ENCODE measurements at regions not wholly inside any gene's neighbourhood (a gene's known extent, or its start where the extent isn't known, plus 50 kb on each side); places are given as distances from the start of the nearest gene placed in this dataset.

- no peaks in the 10 kb centered on the region for H3K79me2 ChIP-seq (ENCODE audit: insufficient read depth, low read length)
- ChIA-PET CTCF (ENCODE audit: low intra/inter-chr PET ratio, low total read pairs) (no interaction called here), POLR2A (no interaction called here)
- no peaks in the 10 kb centered on the region for H3K27me3 ChIP-seq (ENCODE audit: control insufficient read depth in 1 of 2, insufficient read depth in 2 of 2, low read length in 2 of 2)
- 3% methylated on average over 2 of the region's 2 CpGs for WGBS (ENCODE audit: low lambda C conversion rate)
- no peak overlapping the region for H3K4me2 ChIP-seq (ENCODE audit: low read depth, low read length)
- H3K36me3 ChIP-seq (replicated peaks in 1 of 2; ENCODE audit: control insufficient read depth in 1 of 2, insufficient read depth in 2 of 2, low read length in 2 of 2): no peaks in the 10 kb centered on the region
- no peak overlapping the region for H3K4me3 ChIP-seq (replicated peaks in 1 of 3; ENCODE audit: insufficient read depth in 1 of 3, low read depth in 2 of 3, low read length in 3 of 3)
- in situ Hi-C loops (cut with HindIII; ENCODE audit: extremely low pct_ligation_motif_present, low pct_unique_long_range_greater_than_20kb): no loop called here
- no peaks in the 10 kb centered on the region for H4K20me1 ChIP-seq (ENCODE audit: insufficient read depth, low read length)
- ATAC-seq: no peak
- BruUV-seq (replicated peaks): no TSS peak
- H3K9me3 ChIP-seq (ENCODE audit: low read length): peaks cover 58% of the 10 kb centered on the region
- H3K4me1 ChIP-seq (ENCODE audit: insufficient read depth, low read length): no peaks in the 10 kb centered on the region
- TF ChIP-seq ZNF709 (CRISPR knock-in tag; IDR thresholded peaks at IDR 0.05): no peak
- no peak for TF ChIP-seq CHD4 (IDR thresholded peaks at IDR 0.05; ENCODE audit: borderline replicate concordance, low read length)
- no peak for TF ChIP-seq MLXIP (CRISPR knock-in tag; IDR thresholded peaks at IDR 0.05; ENCODE audit: borderline replicate concordance)
- TF ChIP-seq ZNF768 (CRISPR knock-in tag; IDR thresholded peaks at IDR 0.05): no peak
- H3K9ac ChIP-seq (ENCODE audit: insufficient read depth, low read depth, low read length): no peak overlapping the region
- intact Hi-C loops (cut with micrococcal nuclease; ENCODE audit: unreplicated experiment): no loop called here
- no peak overlapping the region for H2AFZ ChIP-seq (ENCODE audit: low read length)
- no peak for FAIRE-seq
- DNase-seq (ENCODE audit: low spot score): no peak
- H3K27ac ChIP-seq (ENCODE audit: extremely low read length, insufficient read depth, low read length): no peak overlapping the region
Observed at GRCh38 chr4:11543706-11544105, 115.0 kb upstream of the HS3ST1 start.

- H3K4me1 ChIP-seq (ENCODE audit: insufficient read depth, low read length): no peaks in the 10 kb centered on the region
- no TSS peak for BruUV-seq (replicated peaks)
- TF ChIP-seq RFX1 (IDR thresholded peaks at IDR 0.05) (no peak), ZNF607 (CRISPR knock-in tag; IDR thresholded peaks at IDR 0.05; ENCODE audit: borderline replicate concordance) (no peak), ZNF251 (CRISPR knock-in tag; IDR thresholded peaks at IDR 0.05) (no peak), HNRNPUL1 (IDR thresholded peaks at IDR 0.05; ENCODE audit: low read depth, low read length) (no peak), ZNF724P (CRISPR knock-in tag; IDR thresholded peaks at IDR 0.05; ENCODE audit: borderline replicate concordance) (no peak), ZNF160 (CRISPR knock-in tag; IDR thresholded peaks at IDR 0.05) (no peak), MTA3 (CRISPR knock-in tag; IDR thresholded peaks at IDR 0.05) (no peak), THYN1 (CRISPR knock-in tag; IDR thresholded peaks at IDR 0.05; ENCODE audit: borderline replicate concordance, low read depth) (no peak), ZNF615 (CRISPR knock-in tag; IDR thresholded peaks at IDR 0.05; ENCODE audit: borderline replicate concordance) (no peak), RARG (CRISPR knock-in tag; IDR thresholded peaks at IDR 0.05; ENCODE audit: low read depth) (no peak), ZNF281 (CRISPR knock-in tag; IDR thresholded peaks at IDR 0.05; ENCODE audit: borderline replicate concordance) (no peak), ZC3H4 (CRISPR knock-in tag; IDR thresholded peaks at IDR 0.05; ENCODE audit: borderline replicate concordance) (no peak)
Observed at GRCh38 chr4:11542952-11543351, 114.3 kb upstream of the HS3ST1 start.

More at GRCh38 chr4:11542952-11543351, 114.3 kb upstream of the HS3ST1 start:
- peaks cover 58% of the 10 kb centered on the region for H3K9me3 ChIP-seq (ENCODE audit: low read length)
- WGBS (ENCODE audit: low lambda C conversion rate): 0% methylated on average over 2 of the region's 2 CpGs
- no peaks in the 10 kb centered on the region for H3K36me3 ChIP-seq (replicated peaks in 1 of 2; ENCODE audit: control insufficient read depth in 1 of 2, insufficient read depth in 2 of 2, low read length in 2 of 2)
- ATAC-seq (no peak), DNase-seq (ENCODE audit: low spot score) (no peak), FAIRE-seq (no peak)
- CTCF ChIA-PET (ENCODE audit: low intra/inter-chr PET ratio, low total read pairs): no interaction called here
- in situ Hi-C loops (cut with HindIII; ENCODE audit: extremely low pct_ligation_motif_present, low pct_unique_long_range_greater_than_20kb): no loop called here
- H3K9ac ChIP-seq (ENCODE audit: insufficient read depth, low read depth, low read length): no peak overlapping the region
- H3K27ac ChIP-seq (ENCODE audit: extremely low read length, insufficient read depth, low read length): no peak overlapping the region
- H3K79me2 ChIP-seq (ENCODE audit: insufficient read depth, low read length): no peaks in the 10 kb centered on the region
- POLR2A ChIA-PET: no interaction called here
- H3K4me2 ChIP-seq (ENCODE audit: low read depth, low read length): no peak overlapping the region
- H3K27me3 ChIP-seq (ENCODE audit: control insufficient read depth in 1 of 2, insufficient read depth in 2 of 2, low read length in 2 of 2): no peaks in the 10 kb centered on the region
- H2AFZ ChIP-seq (ENCODE audit: low read length): no peak overlapping the region
- intact Hi-C loops (cut with micrococcal nuclease; ENCODE audit: unreplicated experiment): no loop called here
- H3K4me3 ChIP-seq (replicated peaks in 1 of 3; ENCODE audit: insufficient read depth in 1 of 3, low read depth in 2 of 3, low read length in 3 of 3): no peak overlapping the region
- H4K20me1 ChIP-seq (ENCODE audit: insufficient read depth, low read length): no peaks in the 10 kb centered on the region

Measured in HepG2 (cell line).